ENCODE measurements at regions not wholly inside any gene's neighbourhood (a gene's known extent, or its start where the extent isn't known, plus 50 kb on each side); places are given as distances from the start of the nearest gene placed in this dataset.

GRCh38 chr9:4933861-4934260 is 51.2 kb upstream of the JAK2 start:
- ChIA-PET POLR2A (no interaction called here), CTCF (no interaction called here)
- no peak for DNase-seq (ENCODE audit: extremely low spot score)
- TF ChIP-seq TARDBP (IDR thresholded peaks at IDR 0.05) (no peak), FOXM1 (IDR thresholded peaks at IDR 0.05; ENCODE audit: borderline replicate concordance) (no peak), ZNF384 (IDR thresholded peaks at IDR 0.05) (no peak), SP1 (IDR thresholded peaks at IDR 0.05) (no peak), CTBP1 (IDR thresholded peaks at IDR 0.05; ENCODE audit: borderline replicate concordance) (no peak), ELF4 (IDR thresholded peaks at IDR 0.05) (no peak), L3MBTL2 (conservative IDR thresholded peaks at IDR 0.05) (no peak), FOXA1 (IDR thresholded peaks at IDR 0.05) (no peak), SUZ12 (IDR thresholded peaks at IDR 0.05) (no peak), ARNT (IDR thresholded peaks at IDR 0.05) (no peak), PKNOX1 (IDR thresholded peaks at IDR 0.05) (no peak), BHLHE40 (IDR thresholded peaks at IDR 0.05; ENCODE audit: borderline replicate concordance) (no peak), HDGF (IDR thresholded peaks at IDR 0.05; ENCODE audit: borderline replicate concordance) (no peak), LEF1 (IDR thresholded peaks at IDR 0.05; ENCODE audit: borderline replicate concordance) (no peak), FOXK2 (IDR thresholded peaks at IDR 0.05) (no peak), NFRKB (IDR thresholded peaks at IDR 0.05) (no peak)

- ChIA-PET CTCF (no interaction called here), POLR2A (no interaction called here)
- TF ChIP-seq LEF1 (IDR thresholded peaks at IDR 0.05; ENCODE audit: borderline replicate concordance) (no peak), L3MBTL2 (conservative IDR thresholded peaks at IDR 0.05) (no peak), ZNF384 (IDR thresholded peaks at IDR 0.05) (no peak), TARDBP (IDR thresholded peaks at IDR 0.05) (no peak), NFRKB (IDR thresholded peaks at IDR 0.05) (no peak), SUZ12 (IDR thresholded peaks at IDR 0.05) (no peak), HDGF (IDR thresholded peaks at IDR 0.05; ENCODE audit: borderline replicate concordance) (no peak), PKNOX1 (IDR thresholded peaks at IDR 0.05) (no peak), SP1 (IDR thresholded peaks at IDR 0.05) (no peak), FOXK2 (IDR thresholded peaks at IDR 0.05) (no peak), FOXM1 (IDR thresholded peaks at IDR 0.05; ENCODE audit: borderline replicate concordance) (no peak), CTBP1 (IDR thresholded peaks at IDR 0.05; ENCODE audit: borderline replicate concordance) (no peak), FOXA1 (IDR thresholded peaks at IDR 0.05) (no peak), BHLHE40 (IDR thresholded peaks at IDR 0.05; ENCODE audit: borderline replicate concordance) (no peak), ELF4 (IDR thresholded peaks at IDR 0.05) (no peak), ARNT (IDR thresholded peaks at IDR 0.05) (no peak)
- DNase-seq (ENCODE audit: extremely low spot score), result no peak
These were observed 49.9 kb upstream of the JAK2 start for GRCh38 chr9:4935001-4935672.

Data from HEK293T (cell line).